IMR-90 (cell line): ENCODE measurements at regions not wholly inside any gene's neighbourhood (a gene's known extent, or its start where the extent isn't known, plus 50 kb on each side); places are given as distances from the start of the nearest gene placed in this dataset.

Experiments used
- FOS ChIP-seq: fragments of 150-350 bp; IDR thresholded peaks from 2 replicates; pipeline ENCODE4 v1.6.1; 2016; ENCODE audit warnings: low read depth, low read length
- MAZ ChIP-seq: IDR thresholded peaks from 2 replicates; pipeline ENCODE4 v1.6.1; 2012; ENCODE audit warnings: low read depth, mild to moderate bottlenecking, low read length, improper control_type of control experiment, moderate library complexity, borderline replicate concordance
- MXI1 ChIP-seq: IDR thresholded peaks from 2 replicates; pipeline ENCODE4 v1.6.1; 2012; ENCODE audit warnings: low read depth, mild to moderate bottlenecking, low read length, moderate library complexity, borderline replicate concordance
- NFE2L2 ChIP-seq: fragments of 150-350 bp; IDR thresholded peaks from 2 replicates; pipeline ENCODE4 v1.6.1; 2016; ENCODE audit warnings: low read depth, mild to moderate bottlenecking, low read length
- POLR2A ChIP-seq: IDR thresholded peaks from 2 replicates; pipeline ENCODE4 v1.6.1; 2012; ENCODE audit warnings: mild to moderate bottlenecking, low read depth, low read length
- RAD21 ChIP-seq: IDR thresholded peaks from 2 replicates; pipeline ENCODE4 v1.6.1; 2012; ENCODE audit warnings: low read length, improper control_type of control experiment
- RCOR1 ChIP-seq: IDR thresholded peaks from 2 replicates; pipeline ENCODE4 v1.6.1; 2012; ENCODE audit warnings: mild to moderate bottlenecking, low read length, improper control_type of control experiment; ENCODE audit not compliant: insufficient replicate concordance
- SMC3 ChIP-seq: fragments of 150-350 bp; IDR thresholded peaks from 2 replicates; pipeline ENCODE4 v1.6.1; 2016; ENCODE audit warnings: low read depth, mild to moderate bottlenecking, antibody characterized with exemption, low read length, moderate library complexity
- TF ChIP-seq, protein P1 (sequence below): conservative IDR thresholded peaks from 2 replicates; pipeline ENCODE4 v1.5.1; 2012; ENCODE audit warnings: mild to moderate bottlenecking, low read depth, low read length, improper control_type of control experiment

GRCh38 chr19:27859689-27860088, 1353.3 kb downstream of the UQCRFS1 start:
- TF ChIP-seq, protein P1, sequence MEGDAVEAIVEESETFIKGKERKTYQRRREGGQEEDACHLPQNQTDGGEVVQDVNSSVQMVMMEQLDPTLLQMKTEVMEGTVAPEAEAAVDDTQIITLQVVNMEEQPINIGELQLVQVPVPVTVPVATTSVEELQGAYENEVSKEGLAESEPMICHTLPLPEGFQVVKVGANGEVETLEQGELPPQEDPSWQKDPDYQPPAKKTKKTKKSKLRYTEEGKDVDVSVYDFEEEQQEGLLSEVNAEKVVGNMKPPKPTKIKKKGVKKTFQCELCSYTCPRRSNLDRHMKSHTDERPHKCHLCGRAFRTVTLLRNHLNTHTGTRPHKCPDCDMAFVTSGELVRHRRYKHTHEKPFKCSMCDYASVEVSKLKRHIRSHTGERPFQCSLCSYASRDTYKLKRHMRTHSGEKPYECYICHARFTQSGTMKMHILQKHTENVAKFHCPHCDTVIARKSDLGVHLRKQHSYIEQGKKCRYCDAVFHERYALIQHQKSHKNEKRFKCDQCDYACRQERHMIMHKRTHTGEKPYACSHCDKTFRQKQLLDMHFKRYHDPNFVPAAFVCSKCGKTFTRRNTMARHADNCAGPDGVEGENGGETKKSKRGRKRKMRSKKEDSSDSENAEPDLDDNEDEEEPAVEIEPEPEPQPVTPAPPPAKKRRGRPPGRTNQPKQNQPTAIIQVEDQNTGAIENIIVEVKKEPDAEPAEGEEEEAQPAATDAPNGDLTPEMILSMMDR = no peak
- TF ChIP-seq MXI1 (no peak), POLR2A (no peak), RCOR1 (no peak), MAZ (no peak), NFE2L2 (no peak), FOS (no peak), RAD21 (no peak), SMC3 (no peak)
